WTC11 (cell line): ENCODE measurements at regions not wholly inside any gene's neighbourhood (a gene's known extent, or its start where the extent isn't known, plus 50 kb on each side); places are given as distances from the start of the nearest gene placed in this dataset. TPM values are rescaled to one million over a fixed set of nuclear protein-coding genes. Genes with fewer than 3 reads are reported as not detected.

Experiments used
- microRNA-seq: library from miRNA; unstranded; fragments of <30 nt; microRNA quantifications from one replicate; pipeline ENCODE4 v1.2.0, GENCODE V29; 2022; ENCODE audit warnings: borderline number of aligned reads

Small RNA genes lying in the stretch of these regions (microRNA-seq; reads per million reads assigned to microRNA genes)
- gene MIR4431, result not detected
